SU-DHL-6 (cell line): ENCODE measurements at regions not wholly inside any gene's neighbourhood (a gene's known extent, or its start where the extent isn't known, plus 50 kb on each side); places are given as distances from the start of the nearest gene placed in this dataset.

ENCODE experiments used
- H2AFZ ChIP-seq: fragments of 200-600 bp; sonication (generic); 2 replicates; pipeline ENCODE4 v1.6.1; 2014; ENCODE audit warnings: low read depth, mild to moderate bottlenecking, moderate library complexity, mixed read lengths, antibody characterized with exemption, low read length; ENCODE audit not compliant: severe bottlenecking
- H3F3A ChIP-seq: fragments of 200-600 bp; shearing (Covaris generic); 2 replicates; pipeline ENCODE4 v1.6.0; 2016; ENCODE audit warnings: antibody characterized with exemption, mild to moderate bottlenecking; ENCODE audit not compliant: insufficient read depth
- H3K27ac ChIP-seq: fragments of 200-600 bp; sonication (generic); 2 replicates; pipeline ENCODE4 v1.5.1; 2016; ENCODE audit warnings: low read depth, mild to moderate bottlenecking, low read length, moderate library complexity, mixed read lengths
- H3K27me3 ChIP-seq: fragments of 200-600 bp; sonication (generic), shearing (Covaris generic); 2 replicates; pipeline ENCODE4 v1.6.0; 2014; ENCODE audit warnings: mild to moderate bottlenecking, low read length
- H3K36me3 ChIP-seq: fragments of 200-600 bp; sonication (generic); 2 replicates; pipeline ENCODE4 v1.6.1; 2014; ENCODE audit warnings: mild to moderate bottlenecking, low read length, mixed read lengths
- H3K4me2 ChIP-seq: fragments of 300-600, 200-600 bp; shearing (Covaris generic), sonication (generic); 2 replicates; pipeline ENCODE4 v1.6.0; 2014; ENCODE audit warnings: low read length, low read depth, mild to moderate bottlenecking; ENCODE audit not compliant: poor library complexity, severe bottlenecking
- H3K4me3 ChIP-seq: fragments of 200-600 bp; sonication (generic); 2 replicates; pipeline ENCODE4 v1.5.1; 2014; ENCODE audit warnings: antibody characterized with exemption, low read length, mild to moderate bottlenecking, mixed read lengths; ENCODE audit not compliant: insufficient read depth, poor library complexity, severe bottlenecking
- H3K79me2 ChIP-seq: fragments of 200-600 bp; sonication (generic); 2 replicates; pipeline ENCODE4 v1.6.1; 2014; ENCODE audit warnings: mild to moderate bottlenecking, low read length, moderate library complexity; ENCODE audit not compliant: insufficient read depth
- H3K9ac ChIP-seq: fragments of 200-600 bp; sonication (generic); 2 replicates; pipeline ENCODE4 v1.7.0; 2014; ENCODE audit warnings: mild to moderate bottlenecking, low read length
- H3K9me2 ChIP-seq: fragments of 200-600 bp; sonication (generic); replicated peaks from 2 replicates; pipeline ENCODE4 v1.6.1; 2014; ENCODE audit warnings: low read length; ENCODE audit not compliant: insufficient read depth
- H3K9me3 ChIP-seq: fragments of 200-600 bp; sonication (generic); 2 replicates; pipeline ENCODE4 v1.6.1; 2014; ENCODE audit warnings: low read length, mixed read lengths; ENCODE audit not compliant: insufficient read depth
- H4K20me1 ChIP-seq: fragments of 200-600 bp; sonication (generic); 2 replicates; pipeline ENCODE4 v1.6.1; 2014; ENCODE audit warnings: low read depth, mild to moderate bottlenecking, antibody characterized with exemption, low read length, moderate library complexity, mixed read lengths
- CTCF ChIP-seq: fragments of 200-600 bp; sonication (generic); IDR thresholded peaks from one replicate; pipeline ENCODE4 v1.5.1; 2017; ENCODE audit warnings: antibody characterized with exemption, mild to moderate bottlenecking, low read length, moderate library complexity; ENCODE audit not compliant: insufficient read depth, poor library complexity, severe bottlenecking
- EZH2phosphoT487 ChIP-seq: fragments of 200-600 bp; sonication (generic), shearing (Covaris generic); conservative IDR thresholded peaks from 2 replicates; pipeline ENCODE4 v1.6.1; 2018; ENCODE audit warnings: mild to moderate bottlenecking, antibody characterized with exemption, low read length, moderate library complexity, mixed read lengths

GRCh38 chr4:163611182-163611581 is 116.7 kb downstream of the TMA16 start:
- H3K9me2 ChIP-seq: no peaks in the 10 kb centered on the region
- TF ChIP-seq CTCF (no peak), EZH2phosphoT487 (no peak)
- H3K36me3 ChIP-seq: no peaks in the 10 kb centered on the region
- H3K4me3 ChIP-seq: peak overlapping the region; percentile 1
- no peaks in the 10 kb centered on the region for H3K9me3 ChIP-seq
- peak overlapping the region; percentile 60 for H3K4me2 ChIP-seq
- H3K9ac ChIP-seq: peak overlapping the region; percentile 37
- H2AFZ ChIP-seq: peak overlapping the region; percentile 23
- H3K27ac ChIP-seq: peak overlapping the region; percentile 74
- no peaks in the 10 kb centered on the region for H3K79me2 ChIP-seq
- no peaks in the 10 kb centered on the region for H3K27me3 ChIP-seq
- H3F3A ChIP-seq: peaks cover 7% of the 10 kb centered on the region; the same call in 1 of the 2 replicates
- no peaks in the 10 kb centered on the region for H4K20me1 ChIP-seq

- H3K79me2 ChIP-seq: no peaks in the 10 kb centered on the region
- peak overlapping the region; percentile 37 for H3K9ac ChIP-seq
- H3F3A ChIP-seq: peaks cover 7% of the 10 kb centered on the region; the same call in 1 of the 2 replicates
- no peaks in the 10 kb centered on the region for H3K27me3 ChIP-seq
- peak overlapping the region; percentile 10 for H3K4me3 ChIP-seq
- H4K20me1 ChIP-seq: no peaks in the 10 kb centered on the region
- peak overlapping the region; percentile 74 for H3K27ac ChIP-seq
- H3K36me3 ChIP-seq: no peaks in the 10 kb centered on the region
- H3K9me3 ChIP-seq: no peaks in the 10 kb centered on the region
- TF ChIP-seq CTCF (no peak), EZH2phosphoT487 (no peak)
- peak overlapping the region; percentile 60 for H3K4me2 ChIP-seq
- peak overlapping the region; percentile 23 for H2AFZ ChIP-seq
- H3K9me2 ChIP-seq: no peaks in the 10 kb centered on the region
Observed at GRCh38 chr4:163611784-163612445, 117.4 kb downstream of the TMA16 start.

- Histone ChIP-seq H3K4me3 (peak overlapping the region; percentile 10), H3K9me2 (no peaks in the 10 kb centered on the region), H3K9me3 (no peaks in the 10 kb centered on the region), H3K9ac (peak overlapping the region; percentile 37), H3K27ac (peak overlapping the region; percentile 74), H3K27me3 (no peaks in the 10 kb centered on the region), H3F3A (peaks cover 7% of the 10 kb centered on the region; the same call in 1 of the 2 replicates), H3K79me2 (no peaks in the 10 kb centered on the region), H3K36me3 (no peaks in the 10 kb centered on the region), H3K4me2 (peak overlapping the region; percentile 60), H4K20me1 (no peaks in the 10 kb centered on the region), H2AFZ (peak overlapping the region; percentile 1)
- TF ChIP-seq EZH2phosphoT487 (no peak), CTCF (no peak)
Observed at GRCh38 chr4:163612762-163613161, 118.3 kb downstream of the TMA16 start.
